ENCODE measurements at regions not wholly inside any gene's neighbourhood (a gene's known extent, or its start where the extent isn't known, plus 50 kb on each side); places are given as distances from the start of the nearest gene placed in this dataset.
A peak's percentile ranks its signal among the peaks of the same experiment; 100 is the strongest.

GRCh38 chr13:59269476-59269875 lies 894.3 kb downstream of the DIAPH3 start:
- peak; percentile 16 for DNase-seq (ENCODE audit: extremely low read depth, low read depth)
- TF ChIP-seq CTCF (IDR thresholded peaks at IDR 0.05; ENCODE audit: low read depth, low read length), result no peak

GRCh38 chr13:59270327-59270726 lies 893.4 kb downstream of the DIAPH3 start:
- no peak for DNase-seq (ENCODE audit: extremely low read depth, low read depth)
- no peak for TF ChIP-seq CTCF (IDR thresholded peaks at IDR 0.05; ENCODE audit: low read depth, low read length)

- DNase-seq (ENCODE audit: extremely low read depth, low read depth), result no peak
Observed at GRCh38 chr13:59274958-59275727, 888.6 kb downstream of the DIAPH3 start.

GRCh38 chr13:59276436-59276835 lies 887.3 kb downstream of the DIAPH3 start:
- TF ChIP-seq CTCF (IDR thresholded peaks at IDR 0.05; ENCODE audit: low read depth, low read length), result no peak
- DNase-seq (ENCODE audit: extremely low read depth, low read depth), result no peak

More at GRCh38 chr13:59274958-59275727, 888.6 kb downstream of the DIAPH3 start:
- no peak for TF ChIP-seq CTCF (IDR thresholded peaks at IDR 0.05; ENCODE audit: low read depth, low read length)

- no peak for TF ChIP-seq CTCF (IDR thresholded peaks at IDR 0.05; ENCODE audit: low read depth, low read length)
- DNase-seq (ENCODE audit: extremely low read depth, low read depth), result no peak
Observed at GRCh38 chr13:59277106-59277505, 886.6 kb downstream of the DIAPH3 start.

- TF ChIP-seq CTCF (IDR thresholded peaks at IDR 0.05; ENCODE audit: low read depth, low read length), result no peak
- no peak for DNase-seq (ENCODE audit: extremely low read depth, low read depth)
Observed at GRCh38 chr13:59279028-59279427, 884.7 kb downstream of the DIAPH3 start.

- TF ChIP-seq CTCF (IDR thresholded peaks at IDR 0.05; ENCODE audit: low read depth, low read length), result no peak
- DNase-seq (ENCODE audit: extremely low read depth, low read depth), result no peak
Observed at GRCh38 chr13:59279576-59279975, 884.2 kb downstream of the DIAPH3 start.

All from AG09319 (cell line).